Keratinocyte (primary cell): ENCODE measurements at regions not wholly inside any gene's neighbourhood (a gene's known extent, or its start where the extent isn't known, plus 50 kb on each side); places are given as distances from the start of the nearest gene placed in this dataset.

ENCODE experiments used
- EZH2 ChIP-seq: IDR thresholded peaks from one replicate; pipeline ENCODE4 v1.6.1; 2012; ENCODE audit warnings: inconsistent platforms, mild to moderate bottlenecking, low read length, moderate library complexity
- TF ChIP-seq, protein P1 (sequence below), 3 experiments: IDR thresholded peaks in 1 of 3; conservative IDR thresholded peaks in 1 of 3; optimal IDR thresholded peaks in 1 of 3; 2 replicates in 2 of 3; 3 replicates in 1 of 3; pipeline versions ENCODE3 to v1.5.1; 2011; ENCODE audit warnings: low read length in 3 of 3, mild to moderate bottlenecking in 3 of 3, moderate library complexity in 2 of 3, control low read depth in 1 of 3, inconsistent platforms in 1 of 3; ENCODE audit not compliant: insufficient read depth in 2 of 3; ENCODE audit errors: extremely low read depth in 1 of 3

DNA sequence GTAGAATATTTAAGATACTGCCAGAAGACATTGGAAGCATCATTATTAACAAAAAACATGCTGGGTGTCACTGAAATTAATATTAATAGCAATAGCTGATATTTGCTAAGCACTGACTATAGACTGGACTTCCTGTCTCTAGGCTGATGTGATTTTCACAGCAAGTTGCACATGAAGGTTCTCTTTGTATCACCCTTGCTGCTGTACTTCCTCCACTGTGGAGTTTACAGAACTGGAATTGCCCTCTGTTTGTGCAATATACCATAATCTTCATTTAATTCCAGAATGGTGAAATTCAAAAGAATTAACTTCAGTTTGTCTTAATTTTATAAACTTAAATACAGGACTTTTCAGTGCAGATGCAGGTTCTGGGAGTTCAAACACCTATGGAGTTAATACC is 585.1 kb downstream of the RNF144A start:
- TF ChIP-seq, protein P1, sequence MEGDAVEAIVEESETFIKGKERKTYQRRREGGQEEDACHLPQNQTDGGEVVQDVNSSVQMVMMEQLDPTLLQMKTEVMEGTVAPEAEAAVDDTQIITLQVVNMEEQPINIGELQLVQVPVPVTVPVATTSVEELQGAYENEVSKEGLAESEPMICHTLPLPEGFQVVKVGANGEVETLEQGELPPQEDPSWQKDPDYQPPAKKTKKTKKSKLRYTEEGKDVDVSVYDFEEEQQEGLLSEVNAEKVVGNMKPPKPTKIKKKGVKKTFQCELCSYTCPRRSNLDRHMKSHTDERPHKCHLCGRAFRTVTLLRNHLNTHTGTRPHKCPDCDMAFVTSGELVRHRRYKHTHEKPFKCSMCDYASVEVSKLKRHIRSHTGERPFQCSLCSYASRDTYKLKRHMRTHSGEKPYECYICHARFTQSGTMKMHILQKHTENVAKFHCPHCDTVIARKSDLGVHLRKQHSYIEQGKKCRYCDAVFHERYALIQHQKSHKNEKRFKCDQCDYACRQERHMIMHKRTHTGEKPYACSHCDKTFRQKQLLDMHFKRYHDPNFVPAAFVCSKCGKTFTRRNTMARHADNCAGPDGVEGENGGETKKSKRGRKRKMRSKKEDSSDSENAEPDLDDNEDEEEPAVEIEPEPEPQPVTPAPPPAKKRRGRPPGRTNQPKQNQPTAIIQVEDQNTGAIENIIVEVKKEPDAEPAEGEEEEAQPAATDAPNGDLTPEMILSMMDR (optimal IDR thresholded peaks at IDR 0.05 in 1 of 3, IDR thresholded peaks at IDR 0.05 in 1 of 3, conservative IDR thresholded peaks at IDR 0.05 in 1 of 3; ENCODE audit: extremely low read depth in 1 of 3, insufficient read depth in 2 of 3, low read length in 3 of 3) = no peak
- no peak for TF ChIP-seq EZH2
